H1 (cell line): ENCODE measurements at regions not wholly inside any gene's neighbourhood (a gene's known extent, or its start where the extent isn't known, plus 50 kb on each side); places are given as distances from the start of the nearest gene placed in this dataset.

Experiments
- CEBPB ChIP-seq: IDR thresholded peaks from 2 replicates; pipeline ENCODE4 v1.6.1; 2012; ENCODE audit warnings: low read depth, low read length
- EZH2 ChIP-seq: fragments of 200-600 bp; sonication (generic); IDR thresholded peaks from 2 replicates; pipeline ENCODE4 v1.7.1; 2012; ENCODE audit warnings: low read depth, mild to moderate bottlenecking, moderate library complexity, low read length, inconsistent platforms; ENCODE audit not compliant: severe bottlenecking

- TF ChIP-seq EZH2 (no peak), CEBPB (no peak)
These were observed 448.2 kb downstream of the EDEM1 start (continued) for GRCh38 chr3:5635746-5636145.
